Gastroesophageal sphincter (tissue), 3 donors: ENCODE measurements at regions not wholly inside any gene's neighbourhood (a gene's known extent, or its start where the extent isn't known, plus 50 kb on each side); places are given as distances from the start of the nearest gene placed in this dataset.

ENCODE experiments used
- EP300 ChIP-seq: sonication (generic); formaldehyde crosslinking; IDR thresholded peaks from one replicate; pipeline ENCODE4 v1.6.1; 2017; ENCODE audit warnings: antibody characterized with exemption, mild to moderate bottlenecking
- POLR2A ChIP-seq, 2 donors: fragments of 450-650 bp; IDR thresholded peaks; one replicate each; pipeline ENCODE4 v1.6.1; 2017; ENCODE audit warnings: antibody characterized with exemption in 2 of 2, mild to moderate bottlenecking in 2 of 2, moderate library complexity in 1 of 2
- POLR2AphosphoS5 ChIP-seq: sonication (generic); formaldehyde crosslinking; IDR thresholded peaks from one replicate; pipeline ENCODE4 v1.6.1; 2017; ENCODE audit warnings: antibody characterized with exemption
- TF ChIP-seq, protein P1 (sequence below), 4 experiments: fragments of 200-600 bp in 2 of 4; fragments of 450-650 bp in 2 of 4; sonication (generic) in 1 of 4; IDR thresholded peaks; one replicate each; pipeline ENCODE4 v1.5.1; 2017 to 2019; ENCODE audit warnings: antibody characterized with exemption in 4 of 4, mild to moderate bottlenecking in 2 of 4, moderate library complexity in 2 of 4

DNA sequence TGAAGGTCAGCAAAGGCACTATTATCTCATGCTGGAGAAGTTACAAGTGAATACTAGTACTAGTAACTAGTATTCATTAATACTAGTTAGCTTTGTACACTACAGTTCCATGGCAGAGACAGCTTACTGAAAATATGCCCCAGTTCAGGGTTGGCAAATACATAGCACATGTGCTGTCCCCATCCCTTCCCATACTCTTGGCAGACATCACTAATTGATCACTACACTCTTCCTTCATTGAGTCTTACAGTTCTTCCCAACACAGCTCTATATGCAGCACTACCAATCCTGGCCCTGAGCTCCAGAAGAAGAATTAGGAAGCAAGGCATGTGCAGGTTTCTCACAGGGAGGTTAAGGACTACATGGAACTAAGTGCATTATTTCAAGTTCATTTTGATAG, 168.3 kb upstream of the EEA1 start:
- TF ChIP-seq, protein P1, sequence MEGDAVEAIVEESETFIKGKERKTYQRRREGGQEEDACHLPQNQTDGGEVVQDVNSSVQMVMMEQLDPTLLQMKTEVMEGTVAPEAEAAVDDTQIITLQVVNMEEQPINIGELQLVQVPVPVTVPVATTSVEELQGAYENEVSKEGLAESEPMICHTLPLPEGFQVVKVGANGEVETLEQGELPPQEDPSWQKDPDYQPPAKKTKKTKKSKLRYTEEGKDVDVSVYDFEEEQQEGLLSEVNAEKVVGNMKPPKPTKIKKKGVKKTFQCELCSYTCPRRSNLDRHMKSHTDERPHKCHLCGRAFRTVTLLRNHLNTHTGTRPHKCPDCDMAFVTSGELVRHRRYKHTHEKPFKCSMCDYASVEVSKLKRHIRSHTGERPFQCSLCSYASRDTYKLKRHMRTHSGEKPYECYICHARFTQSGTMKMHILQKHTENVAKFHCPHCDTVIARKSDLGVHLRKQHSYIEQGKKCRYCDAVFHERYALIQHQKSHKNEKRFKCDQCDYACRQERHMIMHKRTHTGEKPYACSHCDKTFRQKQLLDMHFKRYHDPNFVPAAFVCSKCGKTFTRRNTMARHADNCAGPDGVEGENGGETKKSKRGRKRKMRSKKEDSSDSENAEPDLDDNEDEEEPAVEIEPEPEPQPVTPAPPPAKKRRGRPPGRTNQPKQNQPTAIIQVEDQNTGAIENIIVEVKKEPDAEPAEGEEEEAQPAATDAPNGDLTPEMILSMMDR (IDR thresholded peaks at IDR 0.05): no peak
- no peak for TF ChIP-seq POLR2AphosphoS5
- TF ChIP-seq POLR2A (IDR thresholded peaks at IDR 0.05): no peak
- TF ChIP-seq EP300: no peak
